GM19240 (cell line): ENCODE measurements at regions not wholly inside any gene's neighbourhood (a gene's known extent, or its start where the extent isn't known, plus 50 kb on each side); places are given as distances from the start of the nearest gene placed in this dataset.
"Not testable (repeated sequence)": the region's sequence is repeated elsewhere in the genome, so short reads cannot be mapped to it uniquely, and the experiment has no call there.

Experiments
- DNase-seq: peaks from one replicate; pipeline ENCODE4 v3.0.0; 2011; ENCODE audit warnings: low spot score; ENCODE audit not compliant: insufficient read length

DNA sequence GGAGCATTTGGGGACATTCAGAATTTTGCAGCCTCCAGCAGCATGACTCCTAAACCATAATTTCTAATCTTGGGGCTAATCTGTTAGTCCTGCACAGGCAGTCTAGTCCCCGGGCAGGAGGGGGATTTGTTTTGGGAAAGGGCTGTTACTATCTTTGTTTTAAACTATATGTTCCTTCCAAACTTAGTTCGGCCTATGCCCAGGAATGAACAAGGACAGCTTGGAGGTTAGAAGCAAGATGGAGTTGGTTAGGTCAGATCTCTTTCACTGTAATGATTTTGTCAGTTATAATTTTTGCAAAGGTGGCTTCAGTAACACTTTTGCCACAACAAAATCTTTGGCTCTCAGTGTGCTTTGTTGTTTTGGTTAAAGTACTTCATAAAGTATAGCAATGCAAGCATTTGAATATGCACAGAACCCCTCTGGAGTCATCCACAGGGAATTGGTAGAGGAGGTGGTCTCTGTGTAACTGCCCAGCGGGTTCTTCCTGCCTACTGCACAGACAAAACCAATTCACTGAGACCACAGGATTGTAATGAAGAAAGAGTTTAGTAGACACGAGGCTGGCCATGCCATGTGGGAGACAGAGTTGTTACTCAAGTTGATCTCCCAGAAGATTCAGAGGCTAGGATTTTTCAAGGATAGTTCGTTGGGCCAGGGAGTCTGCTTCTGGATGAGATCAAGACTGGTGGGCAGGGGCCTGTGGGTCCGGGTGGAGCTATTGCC is 224.1 kb upstream of the MYLIP start:
- no peak for DNase-seq

DNA sequence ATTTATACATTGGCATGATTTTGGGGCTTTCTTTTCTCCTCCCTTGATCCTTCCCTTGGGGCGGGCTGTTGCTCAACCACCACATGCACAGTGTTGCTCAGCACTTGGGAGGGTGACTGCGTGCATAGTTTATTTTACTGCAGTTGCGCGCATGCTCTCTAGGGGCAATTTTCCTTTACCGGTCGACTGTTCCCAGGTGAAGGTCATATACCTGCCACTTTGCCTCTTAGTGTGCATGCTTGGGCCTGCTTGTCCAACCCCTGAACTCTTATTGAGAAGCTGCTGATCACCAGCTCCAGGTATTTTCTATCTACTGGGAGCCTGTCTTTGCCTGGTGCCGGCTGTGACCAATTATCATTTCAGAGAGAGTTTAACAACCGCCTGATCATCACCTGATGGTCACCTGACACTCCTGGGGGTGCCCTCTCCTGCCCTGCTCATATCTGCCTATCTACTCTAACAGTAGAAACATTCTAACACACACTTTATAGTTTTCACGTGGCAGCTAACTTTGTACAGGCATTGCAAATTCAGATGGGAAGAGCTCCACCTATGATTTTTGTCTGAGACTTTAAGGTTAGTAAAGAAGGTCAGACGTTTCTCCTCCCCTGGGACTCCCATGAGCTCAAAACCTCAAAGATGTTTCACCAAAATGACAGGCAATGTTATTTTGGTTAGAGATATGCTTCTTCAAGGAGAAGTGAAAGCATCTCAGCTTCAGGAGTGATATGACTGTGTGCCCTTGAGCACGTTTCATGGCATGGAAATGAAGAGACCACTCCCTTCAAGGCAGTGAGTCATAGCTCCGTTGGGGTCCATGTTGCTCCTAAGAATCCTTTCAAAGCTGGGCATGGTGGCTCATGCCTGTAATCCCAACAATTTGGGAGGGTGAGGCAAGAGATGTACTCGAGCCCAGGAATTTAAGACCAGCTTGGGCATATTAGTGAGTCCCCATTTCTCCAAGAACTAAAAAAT is 227.5 kb upstream of the MYLIP start:
- peak; percentile 58 for DNase-seq

DNA sequence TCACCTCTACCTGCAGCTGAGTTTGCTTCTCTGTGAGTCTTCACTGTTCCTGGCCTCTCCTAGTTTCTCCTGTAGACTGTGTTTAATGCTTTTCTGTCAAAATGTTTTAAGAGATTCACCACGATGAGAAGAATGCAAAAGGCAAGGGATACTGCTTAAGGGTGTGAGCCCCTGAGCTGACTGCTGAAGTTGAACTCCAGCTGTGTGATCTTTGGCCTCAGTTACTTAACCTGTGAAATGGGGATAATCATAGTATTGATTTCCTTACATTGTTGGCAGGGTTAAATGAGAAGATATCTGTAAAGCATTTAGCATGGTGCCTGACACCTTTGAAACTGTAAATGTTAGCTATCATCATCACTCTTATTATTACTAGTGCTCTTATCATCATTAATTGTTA is 230.2 kb upstream of the MYLIP start:
- DNase-seq, result no peak

DNA sequence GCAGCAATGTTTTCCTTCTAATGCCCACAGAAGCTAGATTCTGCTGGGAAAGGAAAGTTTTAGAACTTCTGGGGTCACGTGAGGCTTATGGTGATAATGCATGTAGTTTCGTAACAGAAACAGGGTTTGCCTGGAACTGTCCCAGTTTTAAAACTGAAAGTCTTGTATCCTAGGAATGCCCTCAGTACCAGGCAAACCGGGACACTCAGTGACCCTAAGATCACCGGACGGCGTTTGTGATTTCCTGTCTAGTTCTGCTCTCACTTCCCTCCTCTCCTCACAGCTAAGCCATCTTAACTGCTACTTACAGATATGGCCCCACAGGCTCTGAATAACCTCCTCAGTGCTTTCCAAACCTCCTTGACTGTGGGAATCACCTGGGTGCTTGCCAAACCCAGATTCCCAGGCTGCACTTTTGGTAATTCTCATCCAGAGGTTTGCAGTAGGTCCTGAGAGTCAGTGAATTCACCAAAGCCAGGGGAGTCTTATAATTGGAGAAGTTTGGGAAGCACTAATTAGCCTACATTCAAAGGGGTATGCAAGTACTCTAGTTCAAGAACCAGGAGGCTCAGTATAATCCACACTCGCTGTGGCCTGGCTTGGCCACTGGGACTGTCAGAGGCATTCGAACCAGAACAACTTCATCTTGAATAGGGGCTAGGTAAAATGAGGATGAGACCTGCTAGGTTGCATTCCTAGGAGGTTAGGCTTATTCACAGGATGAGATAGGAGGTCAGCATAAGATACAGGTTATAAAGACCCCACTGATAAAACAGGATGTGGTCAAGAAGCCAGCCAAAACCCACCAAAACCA is 231.6 kb upstream of the MYLIP start:
- DNase-seq, result no peak

DNA sequence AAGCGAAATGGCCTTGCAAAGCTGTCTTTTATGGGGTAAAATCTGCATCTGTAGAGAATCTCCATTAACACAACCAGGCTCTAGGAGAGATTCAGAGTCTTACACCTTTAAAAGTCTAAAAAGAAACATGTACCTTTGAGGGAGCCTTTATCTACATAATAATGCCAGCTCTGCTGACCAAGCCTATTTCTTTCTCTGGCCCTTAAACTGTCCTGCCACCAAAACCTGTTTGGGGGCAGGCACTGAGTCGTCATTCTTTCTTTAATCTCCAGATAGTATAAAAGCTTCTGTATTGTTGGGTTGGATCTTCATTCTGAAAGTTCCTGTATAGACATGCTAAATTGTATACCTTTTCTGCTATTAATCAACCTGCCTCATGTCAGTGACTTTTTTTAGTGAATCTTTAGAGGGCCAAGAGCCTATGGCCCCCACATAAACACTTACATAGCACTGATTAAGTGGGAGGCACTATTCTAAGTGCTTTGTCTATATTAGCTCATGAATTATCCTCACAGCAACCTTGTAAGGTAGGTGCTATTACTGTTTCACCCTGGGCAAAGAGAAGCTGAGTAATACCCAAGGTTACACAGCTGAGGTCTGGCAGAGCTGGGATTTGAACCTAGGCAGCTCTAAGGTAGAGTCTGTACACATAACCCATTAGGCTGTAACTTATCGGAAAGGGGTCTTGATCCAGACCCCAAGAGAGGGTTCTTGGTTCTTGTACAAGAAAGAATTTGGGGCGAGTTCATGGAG is 232.3 kb upstream of the DTNBP1 start:
- no peak for DNase-seq

DNA sequence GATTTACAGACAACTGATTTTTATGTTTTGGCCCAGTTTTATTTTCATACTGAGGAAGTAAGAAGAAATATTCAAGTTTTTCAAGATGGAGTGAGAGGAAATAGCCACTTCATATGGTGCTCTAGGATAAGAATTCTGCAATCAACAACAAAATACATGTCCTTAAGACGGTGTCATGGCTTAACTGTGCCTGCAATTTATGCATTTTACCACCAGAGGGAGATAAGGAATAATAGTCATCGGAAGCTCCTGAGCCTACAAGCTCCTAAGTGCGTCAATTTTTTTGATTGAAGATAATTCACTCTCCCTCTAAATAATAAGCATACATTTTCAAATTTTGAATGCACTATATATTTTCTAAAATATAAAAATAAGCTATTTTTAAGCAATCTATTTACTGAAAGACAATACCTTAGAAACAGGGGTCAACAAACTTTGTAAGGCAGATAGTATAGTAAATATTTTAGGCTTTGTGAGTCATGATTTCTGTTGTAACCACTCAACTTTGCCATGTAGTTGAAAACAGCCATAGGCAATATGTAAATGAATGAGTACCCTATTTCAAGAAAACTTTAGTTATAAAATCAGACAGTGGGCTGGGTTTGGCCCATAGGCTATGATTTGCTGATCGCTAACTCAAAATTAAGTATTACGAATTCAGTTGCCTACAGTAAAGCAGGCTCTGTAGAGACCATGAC is 230.9 kb upstream of the DTNBP1 start:
- DNase-seq, result no peak

DNA sequence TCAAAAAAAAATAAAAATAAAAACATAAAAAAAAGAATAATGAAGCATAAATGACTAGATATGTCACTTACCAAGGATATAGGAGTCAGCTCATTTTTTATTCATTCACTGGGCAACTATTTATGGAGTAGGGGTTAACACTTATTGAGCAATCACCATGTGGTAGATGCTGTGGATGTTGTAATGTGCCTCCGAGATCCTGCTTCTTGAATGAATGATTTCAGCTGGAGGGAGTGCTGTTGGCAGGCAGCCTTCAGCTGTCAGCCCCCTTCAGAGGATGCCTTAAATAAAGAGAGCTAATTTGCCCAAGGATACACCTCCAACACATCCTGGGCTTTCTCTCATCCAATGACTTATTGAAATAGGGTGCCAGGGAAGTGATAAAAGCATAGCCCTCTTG is 229.5 kb upstream of the DTNBP1 start:
- DNase-seq, result no peak

DNA sequence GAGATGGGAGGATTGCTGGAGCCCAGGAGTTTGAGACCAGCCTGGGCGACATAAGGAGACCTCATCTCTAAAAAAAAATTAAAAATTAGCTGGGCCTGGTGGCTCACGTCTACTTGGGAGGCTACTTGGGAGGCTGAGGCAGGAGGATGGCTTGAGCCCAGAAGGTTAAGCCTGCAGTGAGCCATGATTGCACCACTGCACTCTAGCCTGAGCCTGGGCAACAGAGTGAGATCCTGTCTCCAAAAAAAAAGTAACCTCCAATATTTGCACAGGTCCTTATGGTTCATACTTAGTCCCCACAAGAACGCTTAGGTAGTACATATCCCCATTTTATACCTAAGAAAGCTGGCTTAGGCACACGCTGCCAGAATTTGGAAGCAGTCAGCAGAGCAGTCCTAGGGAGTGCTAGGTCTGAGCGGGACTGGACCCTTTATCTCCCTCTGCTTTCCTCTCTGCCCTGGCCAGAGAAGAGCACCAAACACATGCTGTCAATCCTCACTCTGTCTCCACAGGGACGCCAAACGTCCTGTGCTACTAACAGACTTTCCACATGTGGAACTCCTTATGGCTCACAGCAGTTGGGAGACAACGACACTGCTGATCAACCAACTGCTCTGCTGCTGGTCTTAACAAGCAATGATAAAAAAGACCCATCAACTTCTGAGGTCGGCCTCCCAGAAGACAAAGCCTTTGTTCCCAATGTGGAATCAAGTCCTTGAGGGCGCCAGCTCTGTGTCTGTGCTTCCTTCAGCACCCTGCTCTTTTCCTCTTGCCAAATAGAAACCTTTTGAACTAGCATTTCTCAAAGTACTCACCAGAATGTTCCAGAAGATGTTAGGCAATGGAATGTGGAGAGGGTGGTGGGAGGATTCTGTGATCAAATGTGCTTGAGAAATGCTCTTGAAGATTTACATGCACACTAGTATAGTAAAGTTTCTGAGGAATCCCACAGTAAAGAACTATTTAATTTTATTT is 226.3 kb upstream of the DTNBP1 start:
- DNase-seq, result no peak

DNA sequence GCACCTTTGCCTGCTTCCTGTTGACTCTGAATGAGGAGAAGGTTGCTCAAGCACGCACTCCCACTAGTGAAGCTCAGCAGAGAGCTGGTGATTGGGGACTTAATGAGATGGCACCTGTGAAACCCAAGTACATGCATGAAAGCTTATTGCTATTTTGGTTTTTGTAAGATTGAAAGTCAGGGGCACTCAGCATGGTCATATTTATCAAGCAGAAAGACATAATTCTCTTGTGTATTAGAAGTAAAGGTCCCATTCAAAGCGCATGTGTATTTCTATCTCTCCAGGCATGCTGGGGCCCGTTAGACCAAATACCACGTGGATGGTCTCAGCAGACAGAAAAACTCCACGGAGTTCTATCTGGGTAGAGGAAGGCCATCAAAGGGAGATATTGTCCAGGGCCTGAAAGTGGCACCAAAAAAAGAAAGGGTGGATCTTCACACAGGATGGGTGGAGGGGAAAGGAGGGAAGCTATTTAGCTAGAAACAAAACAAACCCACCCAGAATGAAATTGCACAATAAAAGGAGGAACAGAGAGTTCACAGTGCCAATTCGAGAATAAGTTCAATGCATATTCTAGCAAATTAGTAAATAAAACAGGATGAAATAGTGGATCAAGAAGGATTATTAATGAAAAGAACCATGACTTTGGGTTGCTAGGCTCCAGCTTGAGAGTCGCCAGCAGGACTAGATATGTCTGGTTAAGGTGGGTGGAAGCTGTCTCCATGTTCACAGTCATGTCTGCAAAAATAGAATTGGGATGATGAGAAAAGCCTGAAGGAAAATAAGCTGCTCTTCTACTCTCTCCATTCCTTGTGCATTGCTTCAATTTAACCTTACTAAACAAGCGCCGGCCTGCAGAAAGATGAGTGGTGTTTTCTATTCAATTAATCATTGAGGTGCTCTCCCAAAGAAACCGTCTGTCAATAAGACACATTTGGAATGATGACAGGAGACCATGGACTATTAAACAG is 224.9 kb upstream of the DTNBP1 start:
- no peak for DNase-seq

DNA sequence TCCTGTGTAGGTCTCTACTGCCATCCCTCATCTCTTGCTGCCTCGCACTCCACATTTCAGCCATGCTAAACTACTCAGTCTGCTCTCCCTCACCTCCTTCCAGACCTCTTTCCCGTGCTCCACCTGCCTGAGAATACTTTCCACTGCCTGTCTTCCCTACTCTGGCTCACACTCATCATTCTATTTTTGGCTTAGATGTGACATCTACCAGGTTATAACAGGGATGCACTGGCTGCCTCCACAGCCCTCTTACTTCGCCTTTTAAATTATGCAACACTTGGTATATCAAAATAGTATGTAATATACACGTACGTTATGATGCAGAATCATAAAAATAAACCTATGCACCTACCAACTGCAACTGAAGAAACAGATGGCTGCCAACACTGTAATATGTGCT is 222.8 kb upstream of the DTNBP1 start:
- no peak for DNase-seq

DNA sequence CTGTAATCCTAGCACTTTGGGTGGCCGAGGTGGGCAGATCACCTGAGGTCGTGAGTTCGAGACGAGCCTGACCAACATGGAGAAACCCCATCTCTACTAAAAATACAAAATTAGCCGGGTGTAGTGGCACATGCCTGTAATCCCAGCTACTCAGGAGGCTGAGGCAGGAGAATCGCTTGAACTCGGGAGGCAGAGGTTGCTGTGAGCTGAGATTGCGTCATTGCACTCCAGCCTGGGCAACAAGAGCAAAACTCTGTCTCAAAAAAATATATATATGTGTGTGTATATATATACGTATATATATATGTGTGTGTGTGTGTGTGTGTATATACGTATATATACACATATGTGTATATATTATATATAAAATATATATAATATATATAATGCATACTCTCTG is 220.8 kb upstream of the DTNBP1 start:
- not testable (repeated sequence) for DNase-seq

DNA sequence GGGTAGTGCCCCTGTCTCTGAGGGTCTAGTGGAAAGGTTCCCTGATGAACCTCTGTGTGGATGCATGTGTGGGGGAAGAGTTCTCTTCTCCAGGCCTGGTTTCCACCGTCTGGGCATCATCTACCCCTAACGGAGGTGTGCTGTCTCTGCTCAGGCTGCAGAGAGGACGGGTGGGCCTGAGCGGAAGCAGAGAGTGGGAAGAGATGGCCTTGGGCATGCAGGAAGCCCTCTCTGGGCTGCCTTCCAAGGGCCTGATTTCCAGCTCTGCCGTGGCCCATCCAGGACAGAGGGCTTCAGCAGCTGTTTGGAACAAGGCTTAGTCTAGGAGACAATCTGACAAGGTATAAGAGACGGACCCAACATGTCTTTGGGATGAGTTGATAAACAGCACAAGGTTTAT is 220.1 kb upstream of the DTNBP1 start:
- no peak for DNase-seq

DNA sequence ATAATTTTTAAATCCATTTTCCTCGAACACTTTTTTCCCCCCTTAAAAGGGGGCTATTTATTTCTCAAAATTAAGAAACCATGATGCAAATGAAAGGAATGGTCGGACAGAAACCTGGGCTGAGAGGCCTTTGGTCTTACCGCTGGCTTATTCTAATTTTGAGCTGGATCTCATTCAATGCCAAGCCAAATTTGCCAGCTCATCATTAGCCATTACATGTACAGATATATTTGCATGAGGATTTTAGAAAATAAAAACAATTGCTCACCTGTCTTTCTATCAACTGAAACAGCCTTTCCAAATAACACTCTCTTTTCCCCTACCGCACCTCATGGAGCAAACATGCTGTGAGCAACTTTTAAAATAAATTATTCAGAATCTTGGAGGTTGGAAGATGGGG is 219.5 kb upstream of the DTNBP1 start:
- DNase-seq, result no peak

DNA sequence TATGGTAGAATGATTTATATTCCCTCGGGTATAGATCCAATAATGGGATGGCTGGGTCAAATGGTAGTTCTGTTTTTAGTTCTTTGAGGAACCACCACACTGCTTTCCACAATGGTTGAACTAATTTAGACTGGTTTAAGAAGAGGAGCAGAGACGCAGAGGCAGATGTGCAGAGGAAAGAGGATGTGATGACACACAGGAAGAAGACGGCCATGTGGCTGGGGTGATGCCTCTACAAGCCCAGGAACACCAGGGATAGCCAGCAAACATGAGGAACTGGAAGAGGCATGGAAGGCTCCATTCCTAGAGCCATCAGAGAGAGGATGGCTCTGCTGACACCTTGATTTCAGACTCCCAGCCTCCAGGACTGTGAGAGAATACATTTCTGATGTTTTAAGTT is 218.3 kb upstream of the DTNBP1 start:
- DNase-seq, result no peak

DNA sequence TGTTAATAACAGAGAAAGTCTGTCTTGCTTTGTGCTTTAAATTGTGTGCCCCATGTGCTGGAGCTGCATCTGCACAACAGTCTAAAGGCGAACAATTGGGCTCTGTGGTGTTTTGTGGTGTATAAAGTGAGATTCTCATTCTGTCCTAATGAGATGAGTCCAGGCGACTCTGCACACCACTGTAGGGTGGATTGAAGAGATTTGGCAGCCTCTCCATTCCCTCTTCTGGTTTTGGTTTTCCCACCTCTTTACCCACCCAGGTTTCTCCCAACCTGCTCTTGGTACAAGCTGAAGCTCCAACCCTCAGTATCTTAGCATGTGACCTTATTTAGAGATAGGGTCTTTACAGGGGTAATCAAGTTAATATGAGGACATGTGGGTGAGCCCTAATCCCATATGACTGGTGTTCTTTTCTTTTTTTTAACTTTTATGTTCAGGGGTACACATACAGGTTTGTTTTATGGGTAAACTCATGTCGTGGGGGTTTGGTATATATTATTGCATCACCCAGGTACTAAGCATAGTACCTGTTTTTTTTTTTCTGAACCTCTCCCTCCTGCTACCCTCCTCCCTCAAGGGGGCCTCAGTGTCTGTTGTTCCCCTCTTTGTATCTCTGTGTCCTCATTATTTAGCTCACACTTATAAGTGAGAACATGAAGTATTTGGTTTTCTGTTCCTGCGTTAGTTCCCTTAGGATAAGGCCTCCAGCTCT is 217.6 kb upstream of the DTNBP1 start:
- DNase-seq, result no peak

DNA sequence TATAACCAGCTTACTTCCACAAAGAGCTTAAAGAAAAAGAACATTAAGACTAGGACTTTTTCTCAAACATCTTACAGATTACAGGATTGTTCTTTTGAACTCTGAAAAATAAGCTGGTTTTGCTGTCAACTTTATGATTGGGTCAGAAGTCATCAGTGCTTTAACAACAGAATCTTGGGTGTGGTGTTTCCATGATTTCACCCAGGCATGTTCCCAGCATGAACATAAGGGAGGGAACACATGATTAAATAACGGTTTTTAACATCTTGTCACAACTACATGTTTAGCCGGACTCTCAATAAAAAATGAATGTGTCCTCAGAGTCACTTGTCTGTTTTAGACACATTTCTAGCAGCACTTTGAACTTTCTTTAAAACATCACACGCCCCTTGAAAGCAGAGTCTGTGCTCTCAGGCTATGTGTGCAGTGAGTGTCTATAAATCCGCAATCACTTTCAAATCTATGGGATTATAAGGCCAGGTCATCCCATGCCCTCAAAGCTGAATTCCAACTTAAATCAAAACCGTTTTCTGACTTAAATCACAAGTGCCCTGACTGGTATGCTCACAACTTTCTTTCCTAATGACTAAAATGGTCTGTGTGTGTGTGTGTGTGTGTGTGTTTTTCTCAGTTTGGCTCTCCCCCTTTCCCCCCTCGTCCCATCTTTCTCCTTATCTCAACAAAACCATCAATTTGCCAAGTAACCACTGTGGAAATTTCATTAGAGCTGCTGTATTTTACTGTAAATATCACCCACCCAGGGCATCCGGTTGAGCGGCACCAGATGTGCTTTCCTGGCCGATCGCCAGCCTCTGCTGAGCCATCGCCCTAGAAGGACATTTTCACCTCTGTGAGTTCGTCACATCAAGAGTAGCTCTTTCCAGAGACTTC is 216.8 kb upstream of the DTNBP1 start:
- DNase-seq, result no peak
